Lung (tissue), 11 donors: ENCODE measurements at regions not wholly inside any gene's neighbourhood (a gene's known extent, or its start where the extent isn't known, plus 50 kb on each side); places are given as distances from the start of the nearest gene placed in this dataset.

Experiments
- ATAC-seq: fragments of 200-7000 bp; cut with Tn5 transposase; one replicate; pipeline ENCODE4 v1.9.1; 2020; ENCODE audit warnings: moderate number of reproducible peaks; ENCODE audit not compliant: insufficient read depth, low FRiP score
- DNase-seq, 3 donors: peaks; one replicate each; pipeline ENCODE4 v3.0.0-alpha.2; 2013 to 2017
- H3K27ac ChIP-seq, 2 donors: one replicate each; pipeline ENCODE4 v1.5.1; 2013; ENCODE audit warnings: mild to moderate bottlenecking in 2 of 2, moderate library complexity in 2 of 2, control low read depth in 1 of 2, inconsistent platforms in 1 of 2, low read depth in 1 of 2, low read length in 1 of 2
- H3K27me3 ChIP-seq, 3 donors: one replicate each; pipeline ENCODE4 v1.5.1; 2013; ENCODE audit warnings: low read length in 2 of 3; ENCODE audit not compliant: control insufficient read depth in 3 of 3, insufficient read depth in 3 of 3
- H3K36me3 ChIP-seq, 4 donors: one replicate each; pipeline ENCODE4 v1.5.1; 2013; ENCODE audit warnings: low read length in 4 of 4, mild to moderate bottlenecking in 1 of 4, moderate library complexity in 1 of 4; ENCODE audit not compliant: control insufficient read depth in 4 of 4, insufficient read depth in 4 of 4
- H3K4me1 ChIP-seq, 5 donors: one replicate each; pipeline ENCODE4 v1.5.1; 2013; ENCODE audit warnings: low read length in 5 of 5, mild to moderate bottlenecking in 2 of 5, moderate library complexity in 1 of 5; ENCODE audit not compliant: control insufficient read depth in 5 of 5, insufficient read depth in 5 of 5
- H3K4me3 ChIP-seq: one replicate; pipeline ENCODE4 v1.5.1; 2013; ENCODE audit warnings: mild to moderate bottlenecking, control low read depth, moderate library complexity
- H3K9ac ChIP-seq, 2 donors: one replicate each; pipeline ENCODE4 v1.5.1; 2013; ENCODE audit warnings: low read length in 2 of 2, control low read depth in 1 of 2; ENCODE audit not compliant: insufficient read depth in 1 of 2
- H3K9me3 ChIP-seq, 4 donors: one replicate each; pipeline ENCODE4 v1.5.1; 2013; ENCODE audit warnings: low read length in 3 of 4, mild to moderate bottlenecking in 1 of 4, moderate library complexity in 1 of 4; ENCODE audit not compliant: control insufficient read depth in 4 of 4, insufficient read depth in 3 of 4
- CTCF ChIP-seq: IDR thresholded peaks from 2 replicates; pipeline ENCODE4 v1.5.1; 2012; ENCODE audit warnings: mild to moderate bottlenecking; ENCODE audit errors: control extremely low read depth, extremely low read depth
- WGBS, 2 donors: extraction: QIAGEN DNeasy Blood & Tissue Kit; methylation state at CpG; one replicate each; pipeline ENCODE4 v1.1.7; 2013; 5-methylcytosine and 5-hydroxymethylcytosine counted together
- donor health status: control.
- donor health status: control.
- donor health status: Bipolar disorder and iron deficiency.
- donor health status: healthy.
- donor health status: DM: yes; HTN: yes; CAD: no.

DNA sequence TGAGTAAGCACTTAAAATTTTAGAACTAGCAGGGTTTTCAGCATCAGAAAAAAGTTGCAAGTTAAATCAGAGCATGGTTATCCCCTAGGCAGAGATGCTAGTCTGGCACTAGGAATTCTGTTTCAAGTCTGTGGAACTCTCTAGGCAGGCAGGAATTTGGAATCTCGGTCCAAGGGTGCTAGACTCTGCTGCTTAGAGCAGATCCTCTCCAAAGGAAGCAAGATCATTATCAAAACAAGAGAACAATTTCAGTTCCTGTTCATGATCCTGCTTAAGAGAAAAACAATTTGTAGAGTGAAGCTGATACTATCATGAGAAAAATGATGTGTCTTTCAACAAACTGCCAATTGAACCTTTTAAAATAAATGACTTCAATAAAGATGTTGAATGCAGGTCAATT is 420.7 kb downstream of the KIF4B start:
- DNase-seq (no peak), ATAC-seq (no peak)
- H3K36me3 ChIP-seq, result no peaks in the 10 kb centered on the region
- no peak overlapping the region for H3K4me3 ChIP-seq
- H3K27ac ChIP-seq, result no peak overlapping the region
- TF ChIP-seq CTCF, result no peak
- peaks cover 0 to 2% (median 0%) of the 10 kb centered on the region in 4 donors for H3K9me3 ChIP-seq
- 14 to 22% methylated on average over 1 of the region's 1 CpG for WGBS, 2 donors
- no peaks in the 10 kb centered on the region for H3K4me1 ChIP-seq
- no peaks in the 10 kb centered on the region for H3K27me3 ChIP-seq
- no peak overlapping the region for H3K9ac ChIP-seq

DNA sequence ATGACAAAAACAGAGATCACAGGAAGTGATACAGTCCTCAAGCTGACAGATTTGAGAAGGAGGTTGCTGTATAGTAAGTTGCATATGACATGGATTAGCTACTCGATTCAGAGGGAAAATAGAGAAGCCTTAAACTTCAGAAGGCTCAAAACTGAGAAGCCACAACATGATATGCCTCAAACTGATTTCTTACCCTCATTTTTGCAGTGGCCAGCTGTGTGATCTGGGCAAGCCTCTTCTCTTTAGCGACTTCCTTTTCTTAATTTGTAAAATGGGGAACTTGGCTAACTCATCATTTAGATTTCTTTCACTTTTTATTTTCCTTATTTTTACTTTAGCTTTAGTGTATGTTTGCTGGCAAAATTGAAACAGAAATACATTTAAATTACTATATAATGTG is 421.1 kb downstream of the KIF4B start:
- H3K36me3 ChIP-seq, result no peaks in the 10 kb centered on the region
- no peak overlapping the region for H3K9ac ChIP-seq
- H3K27ac ChIP-seq, result no peak overlapping the region
- H3K4me3 ChIP-seq, result no peak overlapping the region
- 42 to 56% methylated on average over 2 of the region's 2 CpGs for WGBS, 2 donors
- peaks cover 0 to 2% (median 0%) of the 10 kb centered on the region in 4 donors for H3K9me3 ChIP-seq
- TF ChIP-seq CTCF, result no peak
- H3K4me1 ChIP-seq, result no peaks in the 10 kb centered on the region
- ATAC-seq (no peak), DNase-seq (no peak)
- H3K27me3 ChIP-seq, result no peaks in the 10 kb centered on the region

DNA sequence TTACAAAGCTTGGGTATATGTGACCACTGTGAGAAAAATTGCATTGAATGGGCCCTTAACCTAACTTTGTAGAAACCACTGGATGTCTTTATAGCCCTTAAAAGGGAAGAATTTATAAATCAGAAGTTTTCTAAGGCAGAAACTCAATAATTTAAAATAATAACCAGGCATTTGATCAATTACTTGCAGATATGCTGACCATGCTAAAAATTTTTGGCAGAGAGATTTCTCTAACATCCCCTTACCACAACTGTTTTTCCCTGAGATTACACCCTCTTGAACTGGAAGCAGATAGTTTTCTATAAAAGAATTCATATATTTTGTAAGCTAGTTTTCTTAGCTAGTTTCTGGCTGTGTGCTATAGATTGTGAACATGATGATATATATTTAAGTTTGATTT is 428.3 kb downstream of the KIF4B start:
- Histone ChIP-seq H3K27me3 (no peaks in the 10 kb centered on the region), H3K4me1 (no peaks in the 10 kb centered on the region), H3K9me3 (no peaks in the 10 kb centered on the region), H3K9ac (no peak overlapping the region), H3K4me3 (no peak overlapping the region), H3K27ac (no peak overlapping the region), H3K36me3 (no peaks in the 10 kb centered on the region)
- TF ChIP-seq CTCF, result no peak
- ATAC-seq (no peak), DNase-seq (no peak)

GRCh38 chr5:155451106-155451505 is 437.6 kb downstream of the KIF4B start:
- no peak for ATAC-seq

More at GRCh38 chr5:155451106-155451505, 437.6 kb downstream of the KIF4B start:
- Histone ChIP-seq H3K4me1 (no peaks in the 10 kb centered on the region), H3K36me3 (no peaks in the 10 kb centered on the region), H3K9ac (no peak overlapping the region), H3K27me3 (no peaks in the 10 kb centered on the region), H3K27ac (no peak overlapping the region), H3K4me3 (no peak overlapping the region), H3K9me3 (no peaks in the 10 kb centered on the region)
- no peak for DNase-seq
- no peak for TF ChIP-seq CTCF
- 66 to 69% methylated on average over 2 of the region's 2 CpGs for WGBS, 2 donors
